ENCODE measurements at regions not wholly inside any gene's neighbourhood (a gene's known extent, or its start where the extent isn't known, plus 50 kb on each side); places are given as distances from the start of the nearest gene placed in this dataset.

DNA sequence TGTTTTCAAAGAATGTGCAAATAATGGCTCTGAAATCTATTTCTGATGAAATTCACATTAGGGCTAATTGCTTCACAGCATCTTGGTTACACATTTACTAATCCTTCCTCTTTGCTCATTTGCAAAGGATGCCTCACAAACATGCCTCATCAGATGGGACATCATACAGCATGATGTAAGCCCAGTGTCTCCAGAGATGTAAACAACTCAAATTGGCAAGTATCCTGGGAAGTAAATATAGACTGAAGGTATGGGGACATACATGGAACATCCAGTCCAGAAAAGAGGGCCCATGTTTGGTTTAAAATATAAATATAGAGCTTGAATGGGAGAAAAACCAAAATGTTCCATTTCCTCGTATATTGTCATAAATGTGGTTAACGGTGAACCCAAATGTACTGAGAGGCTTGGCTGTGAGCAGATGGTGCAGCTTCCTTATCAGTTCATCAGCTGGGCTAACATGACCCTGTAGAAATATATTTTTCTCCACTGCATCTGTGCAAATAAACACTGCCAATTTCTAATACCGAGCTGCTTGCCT is 142.9 kb upstream of the NUDT7 start:
- no peak overlapping the region for H3K27ac ChIP-seq
- no peak overlapping the region for H3K9ac ChIP-seq (ENCODE audit: insufficient read length)
- no peak overlapping the region for H3K4me3 ChIP-seq
- no peaks in the 10 kb centered on the region for H3K36me3 ChIP-seq (ENCODE audit: insufficient read depth, low read length)
- H3K9me3 ChIP-seq (ENCODE audit: low read depth, low read length): no peaks in the 10 kb centered on the region
- DNase-seq (ENCODE audit: low read depth, low spot score): no peak
- TF ChIP-seq POLR2AphosphoS5 (IDR thresholded peaks at IDR 0.05; ENCODE audit: borderline replicate concordance, low read depth, low read length): no peak

DNA sequence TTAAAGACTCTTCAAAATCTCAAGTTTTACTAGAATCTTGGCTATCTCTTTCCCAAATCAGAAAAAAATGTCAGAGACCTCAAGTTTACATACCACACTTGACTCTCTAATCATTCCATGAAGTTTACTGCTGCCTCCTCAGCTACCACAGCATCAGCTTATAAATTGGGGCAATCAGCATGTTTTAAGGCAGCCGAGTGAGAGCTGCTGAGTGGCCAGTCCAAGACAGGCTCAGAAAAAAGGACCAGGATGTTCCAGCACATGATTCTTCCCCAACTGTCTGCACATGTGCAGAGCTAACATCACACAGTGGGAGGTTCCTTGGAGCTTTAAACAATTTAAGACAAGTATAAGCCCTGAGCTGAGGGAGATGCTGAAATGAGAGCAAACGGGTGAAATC is 140.6 kb upstream of the NUDT7 start:
- DNase-seq (ENCODE audit: low read depth, low spot score): no peak
- TF ChIP-seq FOXP2 (optimal IDR thresholded peaks at IDR 0.05; ENCODE audit: control extremely low read depth, extremely low read length, insufficient read depth) (no peak), POLR2AphosphoS5 (IDR thresholded peaks at IDR 0.05; ENCODE audit: borderline replicate concordance, low read depth, low read length) (no peak), EZH2 (IDR thresholded peaks at IDR 0.05) (no peak)

DNA sequence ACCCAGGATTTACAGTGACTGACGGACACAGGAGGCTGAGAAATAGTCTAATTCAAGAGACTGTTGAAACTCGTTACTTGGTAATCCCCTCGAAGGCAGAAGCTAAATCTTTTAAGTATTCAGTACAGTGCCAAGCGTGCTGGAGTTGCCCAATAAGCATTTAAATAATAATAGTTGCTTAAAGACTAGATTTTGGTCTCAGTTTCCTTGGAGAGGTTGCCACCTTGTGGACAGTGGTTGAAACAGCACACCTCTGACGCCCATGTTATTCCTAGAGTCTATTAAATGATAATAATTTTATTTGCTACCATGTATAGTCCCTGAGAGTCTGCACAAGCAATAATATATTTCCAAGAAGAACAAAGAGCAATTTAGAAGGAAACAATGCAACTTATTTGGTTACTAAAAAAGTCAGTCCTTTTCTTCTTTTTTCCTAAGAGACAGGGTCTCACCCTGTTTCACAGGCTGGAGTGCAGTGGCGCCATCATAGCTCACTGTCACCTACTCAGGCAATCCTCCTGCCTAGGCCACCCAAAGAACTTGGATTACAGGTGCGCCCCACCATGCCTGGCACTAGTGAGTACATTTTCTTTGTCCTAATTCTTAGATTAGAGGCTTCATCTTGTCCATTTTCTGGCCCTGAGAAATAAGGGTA is 138.0 kb upstream of the NUDT7 start:
- H3K9ac ChIP-seq (ENCODE audit: insufficient read length): no peak overlapping the region
- TF ChIP-seq EZH2 (IDR thresholded peaks at IDR 0.05): no peak
- no peak for TF ChIP-seq POLR2AphosphoS5 (IDR thresholded peaks at IDR 0.05; ENCODE audit: borderline replicate concordance, low read depth, low read length)
- TF ChIP-seq FOXP2 (optimal IDR thresholded peaks at IDR 0.05; ENCODE audit: control extremely low read depth, extremely low read length, insufficient read depth): no peak
- no peak overlapping the region for H3K4me3 ChIP-seq
- DNase-seq (ENCODE audit: low read depth, low spot score): no peak
- H3K9me3 ChIP-seq (ENCODE audit: low read depth, low read length): no peaks in the 10 kb centered on the region
- H3K36me3 ChIP-seq (ENCODE audit: insufficient read depth, low read length): no peaks in the 10 kb centered on the region
- H3K27ac ChIP-seq: no peak overlapping the region

More for the DNA sequence above, 140.6 kb upstream of the NUDT7 start:
- Histone ChIP-seq H3K9me3 (ENCODE audit: low read depth, low read length) (no peaks in the 10 kb centered on the region), H3K36me3 (ENCODE audit: insufficient read depth, low read length) (no peaks in the 10 kb centered on the region), H3K4me3 (no peak overlapping the region), H3K9ac (ENCODE audit: insufficient read length) (no peak overlapping the region), H3K27ac (no peak overlapping the region)

DNA sequence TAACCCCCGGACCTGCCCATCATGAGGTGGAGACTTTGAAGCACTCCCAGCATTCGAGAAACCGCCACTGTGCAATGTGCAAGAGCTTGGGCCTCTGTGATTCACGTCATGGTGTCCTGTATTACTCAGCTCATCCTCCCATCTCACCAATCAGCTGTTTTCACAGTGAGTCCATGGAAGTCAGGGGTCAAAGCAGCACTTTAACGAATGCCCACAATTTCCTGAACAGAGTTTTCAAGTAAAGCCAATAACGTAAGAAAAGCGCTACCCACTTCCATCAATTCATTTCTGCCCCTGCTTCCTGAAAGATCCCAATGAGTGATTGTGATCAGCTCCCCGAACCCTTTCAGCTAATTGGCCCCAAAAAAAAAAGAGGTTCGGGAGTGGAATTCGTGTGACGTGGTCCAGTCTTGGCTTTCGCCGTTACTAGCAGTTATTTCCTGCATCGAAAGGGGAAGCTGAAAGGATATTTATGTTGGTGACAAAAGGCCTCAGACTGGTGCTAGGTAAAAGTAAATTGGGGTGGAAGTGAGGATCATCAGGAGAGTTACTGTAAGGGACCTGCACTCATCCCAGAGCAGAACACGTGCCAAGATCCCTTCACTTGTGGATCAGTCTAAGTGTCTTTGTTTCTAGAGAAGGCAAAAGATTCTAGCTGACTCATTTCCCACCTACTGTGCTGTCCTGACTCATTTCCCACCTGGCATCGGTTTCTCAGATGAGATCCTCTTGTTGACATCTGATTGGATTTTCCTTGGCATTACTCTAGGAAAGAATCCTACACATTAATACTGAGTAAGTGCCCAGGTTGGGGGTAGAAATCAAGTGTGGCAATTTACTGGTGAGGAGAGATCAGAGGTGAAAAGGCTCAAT is 136.7 kb upstream of the NUDT7 start:
- Histone ChIP-seq H3K4me3 (no peak overlapping the region), H3K9me3 (ENCODE audit: low read depth, low read length) (no peaks in the 10 kb centered on the region), H3K27ac (no peak overlapping the region), H3K9ac (ENCODE audit: insufficient read length) (no peak overlapping the region), H3K36me3 (ENCODE audit: insufficient read depth, low read length) (no peaks in the 10 kb centered on the region)
- DNase-seq (ENCODE audit: low read depth, low spot score): no peak
- TF ChIP-seq FOXP2 (optimal IDR thresholded peaks at IDR 0.05; ENCODE audit: control extremely low read depth, extremely low read length, insufficient read depth): no peak
- no peak for TF ChIP-seq POLR2AphosphoS5 (IDR thresholded peaks at IDR 0.05; ENCODE audit: borderline replicate concordance, low read depth, low read length)
- no peak for TF ChIP-seq EZH2 (IDR thresholded peaks at IDR 0.05)

DNA sequence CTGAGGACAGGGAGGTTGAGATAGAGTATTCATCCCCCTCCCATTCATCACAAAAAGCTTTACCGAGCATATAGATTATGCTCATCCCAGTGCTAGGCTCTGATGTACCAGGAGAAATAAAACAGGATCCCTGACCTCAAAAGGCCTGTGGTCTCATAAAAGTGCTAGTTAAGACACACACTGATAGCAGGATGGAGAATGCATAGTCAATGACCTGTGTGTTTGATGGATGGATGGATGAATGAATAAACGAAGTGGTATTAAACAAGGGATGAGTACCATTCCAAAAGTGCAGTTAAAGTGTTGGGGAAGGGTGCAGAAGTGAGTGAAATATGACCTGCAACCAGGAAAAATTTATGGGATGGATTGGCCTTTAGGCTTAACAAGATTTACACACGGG is 133.9 kb upstream of the NUDT7 start:
- no peak overlapping the region for H3K4me3 ChIP-seq
- no peak for DNase-seq (ENCODE audit: low read depth, low spot score)
- no peaks in the 10 kb centered on the region for H3K9me3 ChIP-seq (ENCODE audit: low read depth, low read length)
- no peaks in the 10 kb centered on the region for H3K36me3 ChIP-seq (ENCODE audit: insufficient read depth, low read length)
- no peak overlapping the region for H3K27ac ChIP-seq
- H3K9ac ChIP-seq (ENCODE audit: insufficient read length): no peak overlapping the region
- TF ChIP-seq FOXP2 (optimal IDR thresholded peaks at IDR 0.05; ENCODE audit: control extremely low read depth, extremely low read length, insufficient read depth): no peak
- TF ChIP-seq EZH2 (IDR thresholded peaks at IDR 0.05): no peak
- no peak for TF ChIP-seq POLR2AphosphoS5 (IDR thresholded peaks at IDR 0.05; ENCODE audit: borderline replicate concordance, low read depth, low read length)

DNA sequence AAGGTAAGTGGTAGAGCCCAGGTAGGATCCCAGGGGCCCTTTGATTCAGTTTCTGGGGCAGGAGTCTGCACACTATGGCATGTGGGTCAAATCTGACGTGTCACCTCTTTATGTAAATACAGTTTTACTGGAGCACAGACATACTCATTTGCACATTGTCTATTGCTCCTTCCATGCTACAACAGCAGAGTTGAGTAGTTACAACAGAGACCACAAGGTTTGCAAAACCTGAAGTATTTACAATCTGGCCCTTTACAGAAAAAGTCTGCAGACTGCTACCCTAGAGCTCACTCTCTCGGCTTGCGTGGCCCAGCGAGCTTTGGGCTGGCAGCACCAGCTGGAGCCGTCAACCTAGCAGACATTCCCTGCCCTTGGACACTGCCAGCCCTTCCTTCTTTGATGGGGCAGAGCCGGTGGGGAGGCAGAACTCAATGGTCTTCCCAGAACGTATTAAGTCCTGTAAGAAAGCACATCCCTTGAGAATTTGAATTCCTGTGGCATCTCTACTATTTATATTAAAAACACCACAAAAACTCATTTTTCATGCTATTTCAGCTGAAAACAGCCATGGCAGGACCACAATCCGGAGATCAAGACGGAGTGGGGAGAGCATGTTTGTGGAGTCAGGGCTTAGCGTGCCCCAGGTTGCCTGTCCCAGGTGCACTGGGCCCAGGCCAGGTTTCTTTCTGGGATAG is 133.1 kb upstream of the NUDT7 start:
- Histone ChIP-seq H3K4me3 (no peak overlapping the region), H3K27ac (no peak overlapping the region), H3K9ac (ENCODE audit: insufficient read length) (no peak overlapping the region), H3K36me3 (ENCODE audit: insufficient read depth, low read length) (no peaks in the 10 kb centered on the region), H3K9me3 (ENCODE audit: low read depth, low read length) (no peaks in the 10 kb centered on the region)
- DNase-seq (ENCODE audit: low read depth, low spot score): no peak
- TF ChIP-seq POLR2AphosphoS5 (IDR thresholded peaks at IDR 0.05; ENCODE audit: borderline replicate concordance, low read depth, low read length): no peak
- TF ChIP-seq EZH2 (IDR thresholded peaks at IDR 0.05): no peak
- TF ChIP-seq FOXP2 (optimal IDR thresholded peaks at IDR 0.05; ENCODE audit: control extremely low read depth, extremely low read length, insufficient read depth): no peak

DNA sequence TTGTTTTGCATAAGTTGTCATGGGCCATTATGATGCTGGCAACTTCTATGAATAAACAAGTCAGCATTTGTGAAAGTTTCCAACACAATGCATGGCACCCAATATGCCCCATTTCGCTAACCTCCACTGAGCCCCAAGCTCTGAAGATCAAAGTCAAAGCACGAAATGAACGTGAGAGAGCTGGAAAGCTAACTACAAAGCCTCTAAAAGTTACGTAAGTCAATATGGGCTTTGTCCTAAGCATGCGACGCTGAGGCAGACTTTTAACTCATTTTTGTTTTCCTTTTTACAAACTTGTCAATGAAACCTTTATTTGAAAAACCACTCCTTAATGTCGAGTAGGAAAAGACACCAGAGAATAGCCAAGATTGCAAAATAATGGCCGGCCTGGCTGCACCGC is 131.6 kb upstream of the NUDT7 start:
- H3K4me3 ChIP-seq: no peak overlapping the region
- TF ChIP-seq POLR2AphosphoS5 (IDR thresholded peaks at IDR 0.05; ENCODE audit: borderline replicate concordance, low read depth, low read length): no peak
- TF ChIP-seq FOXP2 (optimal IDR thresholded peaks at IDR 0.05; ENCODE audit: control extremely low read depth, extremely low read length, insufficient read depth): no peak
- TF ChIP-seq EZH2 (IDR thresholded peaks at IDR 0.05): no peak
- no peaks in the 10 kb centered on the region for H3K9me3 ChIP-seq (ENCODE audit: low read depth, low read length)
- H3K9ac ChIP-seq (ENCODE audit: insufficient read length): no peak overlapping the region
- DNase-seq (ENCODE audit: low read depth, low spot score): no peak
- no peaks in the 10 kb centered on the region for H3K36me3 ChIP-seq (ENCODE audit: insufficient read depth, low read length)
- H3K27ac ChIP-seq: no peak overlapping the region

DNA sequence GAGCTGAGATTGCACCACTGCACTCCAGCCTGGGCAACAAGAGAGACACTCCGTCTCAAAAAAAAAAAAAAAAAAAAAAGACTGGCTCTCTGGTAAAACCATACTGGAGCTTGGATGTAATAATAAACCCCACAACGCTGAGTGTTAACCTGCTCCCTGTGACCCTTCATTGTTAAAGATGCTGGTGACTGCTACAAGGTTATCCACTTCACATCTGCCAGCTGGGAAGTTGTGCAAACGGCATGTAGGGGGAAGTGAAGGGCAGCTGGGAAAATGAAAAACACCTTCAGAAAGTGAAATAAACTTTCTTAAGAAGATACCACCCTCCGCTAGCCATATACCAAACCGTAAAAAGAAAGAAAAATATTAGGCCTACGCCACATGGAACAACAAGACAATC is 131.0 kb upstream of the NUDT7 start:
- TF ChIP-seq POLR2AphosphoS5 (IDR thresholded peaks at IDR 0.05; ENCODE audit: borderline replicate concordance, low read depth, low read length): no peak
- TF ChIP-seq EZH2 (IDR thresholded peaks at IDR 0.05): no peak
- no peak for TF ChIP-seq FOXP2 (optimal IDR thresholded peaks at IDR 0.05; ENCODE audit: control extremely low read depth, extremely low read length, insufficient read depth)
- Histone ChIP-seq H3K9ac (ENCODE audit: insufficient read length) (no peak overlapping the region), H3K4me3 (no peak overlapping the region), H3K27ac (no peak overlapping the region), H3K36me3 (ENCODE audit: insufficient read depth, low read length) (no peaks in the 10 kb centered on the region), H3K9me3 (ENCODE audit: low read depth, low read length) (no peaks in the 10 kb centered on the region)
- DNase-seq (ENCODE audit: low read depth, low spot score): no peak

Data from SK-N-MC (cell line).